NCI-H146 treated with DMSO at 0.1 percent for 48 hours (cell line): ENCODE measurements at regions not wholly inside any gene's neighbourhood (a gene's known extent, or its start where the extent isn't known, plus 50 kb on each side); places are given as distances from the start of the nearest gene placed in this dataset.

Experiments used
- DNase-seq: peaks from one replicate; lab custom pipeline; 2025; ENCODE audit not compliant: unreplicated experiment; lab: John Stamatoyannopoulos, UW

- no peak for DNase-seq
These were observed 52.1 kb upstream of the CNEP1R1 start for GRCh38 chr16:49972961-49973360.
